NCI-H2081 treated with DMSO at 0.1 percent for 48 hours (cell line): ENCODE measurements at regions not wholly inside any gene's neighbourhood (a gene's known extent, or its start where the extent isn't known, plus 50 kb on each side); places are given as distances from the start of the nearest gene placed in this dataset.

Experiments
- DNase-seq: peaks from one replicate; lab custom pipeline; 2025; lab: John Stamatoyannopoulos, UW

- DNase-seq = no peak
These were observed 283.3 kb upstream of the PWP1 start for GRCh38 chr12:107402041-107403022.

GRCh38 chr12:107404981-107405380, 280.6 kb upstream of the PWP1 start:
- peak; percentile 16 for DNase-seq

- no peak for DNase-seq
These were observed 280.2 kb upstream of the PWP1 start for GRCh38 chr12:107405436-107405835.

GRCh38 chr12:107406932-107407331, 278.7 kb upstream of the PWP1 start:
- no peak for DNase-seq

- DNase-seq = no peak
These were observed 273.6 kb upstream of the PWP1 start for GRCh38 chr12:107411792-107412535.

GRCh38 chr12:107415071-107415470, 270.5 kb upstream of the PWP1 start:
- no peak for DNase-seq

- no peak for DNase-seq
These were observed 269.8 kb upstream of the PWP1 start for GRCh38 chr12:107415834-107416233.

- DNase-seq = no peak
These were observed 268.6 kb upstream of the PWP1 start for GRCh38 chr12:107417004-107417403.

- no peak for DNase-seq
These were observed 266.6 kb upstream of the PWP1 start for GRCh38 chr12:107418981-107419380.

GRCh38 chr12:107423531-107423930, 262.1 kb upstream of the PWP1 start:
- no peak for DNase-seq

- DNase-seq = no peak
These were observed 256.4 kb upstream of the PWP1 start for GRCh38 chr12:107429006-107429705.

GRCh38 chr12:107431942-107432341, 253.7 kb upstream of the PWP1 start:
- no peak for DNase-seq

GRCh38 chr12:107435072-107435471, 250.5 kb upstream of the PWP1 start:
- no peak for DNase-seq

- no peak for DNase-seq
These were observed 250.1 kb upstream of the PWP1 start for GRCh38 chr12:107435520-107435919.

GRCh38 chr12:107436376-107436775, 249.2 kb upstream of the PWP1 start:
- no peak for DNase-seq

- no peak for DNase-seq
These were observed 248.8 kb upstream of the PWP1 start for GRCh38 chr12:107436836-107437235.

GRCh38 chr12:107437954-107438353, 247.6 kb upstream of the PWP1 start:
- DNase-seq = no peak

GRCh38 chr12:107439026-107439738, 246.4 kb upstream of the PWP1 start:
- DNase-seq = no peak

GRCh38 chr12:107440606-107441005, 245.0 kb upstream of the PWP1 start:
- DNase-seq = no peak

GRCh38 chr12:107441665-107442300, 243.8 kb upstream of the PWP1 start:
- DNase-seq = no peak

- DNase-seq = no peak
These were observed 243.1 kb upstream of the PWP1 start for GRCh38 chr12:107442326-107442987.
